ENCODE measurements at regions not wholly inside any gene's neighbourhood (a gene's known extent, or its start where the extent isn't known, plus 50 kb on each side); places are given as distances from the start of the nearest gene placed in this dataset.

DNA sequence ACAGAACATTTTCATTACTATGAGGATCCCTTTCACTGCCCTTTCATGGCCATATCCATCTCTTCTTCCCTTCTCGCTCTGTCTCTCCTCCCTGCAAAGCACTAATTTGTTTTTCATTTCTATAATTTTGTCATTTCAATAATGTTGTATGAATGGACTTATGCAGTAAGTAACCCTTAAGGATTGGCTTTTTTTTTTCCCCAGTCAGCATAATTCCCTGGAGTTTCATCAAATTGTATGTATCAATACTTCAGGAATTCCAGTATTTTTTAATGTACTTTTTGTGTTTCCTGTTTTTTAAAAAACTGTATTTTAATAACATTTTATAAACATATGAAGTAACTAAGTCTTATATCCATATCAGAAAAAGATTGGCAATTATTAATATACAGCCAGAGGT lies 1016.0 kb upstream of the SEMA6D start:
- Histone ChIP-seq H3K36me3 (ENCODE audit: insufficient read depth, low read length) (no peaks in the 10 kb centered on the region), H3K27me3 (ENCODE audit: insufficient read depth, low read length, poor library complexity, severe bottlenecking) (no peaks in the 10 kb centered on the region), H3K27ac (ENCODE audit: low read depth, low read length) (no peak overlapping the region), H3K9me3 (ENCODE audit: low read length) (no peaks in the 10 kb centered on the region), H3K4me3 (ENCODE audit: low read length) (no peak overlapping the region), H3K4me1 (ENCODE audit: insufficient read depth, low read length) (no peaks in the 10 kb centered on the region)
- no peak overlapping the region for H3K27ac Mint-ChIP-seq
- ChIA-PET CTCF (no interaction called here), POLR2A (no interaction called here)
- DNase-seq, result no peak
- peaks cover 6 to 21% (median 12%) of the 10 kb centered on the region in 5 donors for H3K9me3 Mint-ChIP-seq
- no peaks in the 10 kb centered on the region for H3K4me1 Mint-ChIP-seq
- no peaks in the 10 kb centered on the region for H3K36me3 Mint-ChIP-seq
- H3K4me3 Mint-ChIP-seq, result no peak overlapping the region
- no peaks in the 10 kb centered on the region for H3K27me3 Mint-ChIP-seq

DNA sequence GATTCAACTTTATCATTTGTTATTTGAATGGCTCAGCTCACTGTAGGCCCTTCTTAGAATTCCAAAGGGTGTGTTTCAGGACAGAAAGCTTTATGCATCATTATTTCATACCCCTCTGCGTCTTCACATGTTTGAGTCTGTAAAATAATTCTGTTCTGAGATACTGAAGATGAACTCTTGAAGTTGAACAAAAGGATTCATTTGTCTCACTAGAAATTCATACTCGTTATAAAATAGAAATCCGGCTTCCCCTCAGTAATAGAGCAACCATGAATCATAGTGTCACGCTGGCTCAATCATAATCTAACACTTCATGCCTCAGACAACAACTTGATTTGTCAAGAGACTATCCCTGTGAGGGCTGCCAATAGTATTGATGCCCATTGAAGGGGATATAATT lies 1015.4 kb upstream of the SEMA6D start:
- H3K27me3 Mint-ChIP-seq, result no peaks in the 10 kb centered on the region
- Histone ChIP-seq H3K27ac (ENCODE audit: low read depth, low read length) (no peak overlapping the region), H3K4me1 (ENCODE audit: insufficient read depth, low read length) (no peaks in the 10 kb centered on the region), H3K36me3 (ENCODE audit: insufficient read depth, low read length) (no peaks in the 10 kb centered on the region), H3K4me3 (ENCODE audit: low read length) (no peak overlapping the region), H3K27me3 (ENCODE audit: insufficient read depth, low read length, poor library complexity, severe bottlenecking) (no peaks in the 10 kb centered on the region), H3K9me3 (ENCODE audit: low read length) (no peaks in the 10 kb centered on the region)
- H3K36me3 Mint-ChIP-seq, result no peaks in the 10 kb centered on the region
- H3K4me1 Mint-ChIP-seq, result no peaks in the 10 kb centered on the region
- POLR2A ChIA-PET, result no interaction called here
- H3K27ac Mint-ChIP-seq, result no peak overlapping the region
- H3K4me3 Mint-ChIP-seq, result no peak overlapping the region
- no peak for DNase-seq
- CTCF ChIA-PET, result no interaction called here
- H3K9me3 Mint-ChIP-seq, result peaks cover 6 to 21% (median 12%) of the 10 kb centered on the region in 5 donors

DNA sequence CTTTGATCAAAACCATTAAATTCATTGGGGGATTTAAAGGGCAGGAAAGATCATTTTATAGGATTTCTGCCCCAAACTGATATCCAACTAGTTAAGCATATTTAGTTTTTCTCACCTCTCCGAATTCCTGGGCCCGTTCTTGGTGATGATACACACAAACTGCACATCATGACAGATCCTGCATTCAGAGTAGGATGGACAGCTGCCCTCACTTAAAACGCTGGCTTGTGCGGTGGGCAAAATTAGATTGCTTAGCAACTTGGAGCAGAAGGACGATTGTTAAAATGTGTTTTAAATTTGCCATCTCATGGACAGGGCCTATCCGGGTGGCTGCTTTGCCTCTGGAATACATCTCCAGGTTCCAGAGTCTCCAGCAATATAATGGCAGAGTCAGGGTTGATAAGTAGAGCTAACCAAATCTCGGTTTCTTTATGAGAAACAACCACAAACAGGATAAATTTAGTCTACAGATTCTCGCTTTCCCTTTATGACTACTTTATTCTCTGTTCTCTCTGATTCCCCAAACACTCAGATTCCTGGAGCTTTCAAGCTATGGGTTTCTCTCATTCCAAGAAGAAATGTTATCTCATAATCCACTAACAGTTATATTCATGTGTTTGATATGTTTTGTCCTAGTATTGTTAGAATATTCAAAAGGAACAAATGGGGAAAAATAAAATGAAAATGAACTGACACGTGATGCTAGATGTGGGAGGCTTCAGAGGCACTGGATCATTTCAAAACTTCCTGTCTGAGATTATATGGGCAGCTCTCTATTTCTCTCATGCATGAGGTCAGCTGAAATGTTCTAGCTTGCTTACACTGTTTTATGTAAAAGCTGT lies 1014.1 kb upstream of the SEMA6D start:
- Histone ChIP-seq H3K36me3 (ENCODE audit: insufficient read depth, low read length) (no peaks in the 10 kb centered on the region), H3K4me1 (ENCODE audit: insufficient read depth, low read length) (no peaks in the 10 kb centered on the region), H3K9me3 (ENCODE audit: low read length) (no peaks in the 10 kb centered on the region), H3K27ac (ENCODE audit: low read depth, low read length) (no peak overlapping the region), H3K4me3 (ENCODE audit: low read length) (no peak overlapping the region), H3K27me3 (ENCODE audit: insufficient read depth, low read length, poor library complexity, severe bottlenecking) (no peaks in the 10 kb centered on the region)
- ChIA-PET POLR2A (no interaction called here), CTCF (no interaction called here)
- Mint-ChIP-seq H3K27ac (no peak overlapping the region), H3K4me3 (no peak overlapping the region), H3K4me1 (no peaks in the 10 kb centered on the region), H3K9me3 (peaks cover 7 to 22% (median 16%) of the 10 kb centered on the region in 5 donors), H3K36me3 (no peaks in the 10 kb centered on the region), H3K27me3 (no peaks in the 10 kb centered on the region)
- no peak for DNase-seq

GRCh38 chr15:46703871-46704637 lies 1013.3 kb upstream of the SEMA6D start:
- Histone ChIP-seq H3K4me1 (ENCODE audit: insufficient read depth, low read length) (no peaks in the 10 kb centered on the region), H3K4me3 (ENCODE audit: low read length) (no peak overlapping the region), H3K36me3 (ENCODE audit: insufficient read depth, low read length) (no peaks in the 10 kb centered on the region), H3K9me3 (ENCODE audit: low read length) (no peaks in the 10 kb centered on the region), H3K27ac (ENCODE audit: low read depth, low read length) (no peak overlapping the region), H3K27me3 (ENCODE audit: insufficient read depth, low read length, poor library complexity, severe bottlenecking) (no peaks in the 10 kb centered on the region)
- Mint-ChIP-seq H3K4me1 (no peaks in the 10 kb centered on the region), H3K9me3 (peaks cover 7 to 26% (median 17%) of the 10 kb centered on the region in 5 donors), H3K36me3 (no peaks in the 10 kb centered on the region), H3K27ac (no peak overlapping the region), H3K27me3 (no peaks in the 10 kb centered on the region), H3K4me3 (no peak overlapping the region)
- ChIA-PET POLR2A (no interaction called here), CTCF (no interaction called here)
- no peak for DNase-seq

GRCh38 chr15:46707452-46707851 lies 1009.9 kb upstream of the SEMA6D start:
- CTCF ChIA-PET, result no interaction called here
- Mint-ChIP-seq H3K4me1 (no peaks in the 10 kb centered on the region), H3K36me3 (no peaks in the 10 kb centered on the region)

GRCh38 chr15:46708226-46708625 lies 1009.1 kb upstream of the SEMA6D start:
- Histone ChIP-seq H3K4me1 (ENCODE audit: insufficient read depth, low read length) (no peaks in the 10 kb centered on the region), H3K9me3 (ENCODE audit: low read length) (no peaks in the 10 kb centered on the region), H3K4me3 (ENCODE audit: low read length) (no peak overlapping the region), H3K36me3 (ENCODE audit: insufficient read depth, low read length) (no peaks in the 10 kb centered on the region), H3K27ac (ENCODE audit: low read depth, low read length) (no peak overlapping the region), H3K27me3 (ENCODE audit: insufficient read depth, low read length, poor library complexity, severe bottlenecking) (no peaks in the 10 kb centered on the region)
- Mint-ChIP-seq H3K4me3 (no peak overlapping the region), H3K36me3 (no peaks in the 10 kb centered on the region), H3K27me3 (no peaks in the 10 kb centered on the region), H3K9me3 (peaks cover 5 to 22% (median 14%) of the 10 kb centered on the region in 5 donors), H3K27ac (no peak overlapping the region), H3K4me1 (no peaks in the 10 kb centered on the region)
- ChIA-PET CTCF (no interaction called here), POLR2A (no interaction called here)
- no peak for DNase-seq

More at GRCh38 chr15:46707452-46707851, 1009.9 kb upstream of the SEMA6D start:
- H3K4me1 ChIP-seq (ENCODE audit: insufficient read depth, low read length), result no peaks in the 10 kb centered on the region
- no peak overlapping the region for H3K4me3 ChIP-seq (ENCODE audit: low read length)
- no peaks in the 10 kb centered on the region for H3K27me3 ChIP-seq (ENCODE audit: insufficient read depth, low read length, poor library complexity, severe bottlenecking)
- H3K36me3 ChIP-seq (ENCODE audit: insufficient read depth, low read length), result no peaks in the 10 kb centered on the region
- POLR2A ChIA-PET, result no interaction called here
- no peak for DNase-seq
- Mint-ChIP-seq H3K27me3 (no peaks in the 10 kb centered on the region), H3K4me3 (no peak overlapping the region), H3K27ac (no peak overlapping the region), H3K9me3 (peaks cover 6 to 22% (median 14%) of the 10 kb centered on the region in 5 donors)
- H3K9me3 ChIP-seq (ENCODE audit: low read length), result no peaks in the 10 kb centered on the region
- no peak overlapping the region for H3K27ac ChIP-seq (ENCODE audit: low read depth, low read length)

DNA sequence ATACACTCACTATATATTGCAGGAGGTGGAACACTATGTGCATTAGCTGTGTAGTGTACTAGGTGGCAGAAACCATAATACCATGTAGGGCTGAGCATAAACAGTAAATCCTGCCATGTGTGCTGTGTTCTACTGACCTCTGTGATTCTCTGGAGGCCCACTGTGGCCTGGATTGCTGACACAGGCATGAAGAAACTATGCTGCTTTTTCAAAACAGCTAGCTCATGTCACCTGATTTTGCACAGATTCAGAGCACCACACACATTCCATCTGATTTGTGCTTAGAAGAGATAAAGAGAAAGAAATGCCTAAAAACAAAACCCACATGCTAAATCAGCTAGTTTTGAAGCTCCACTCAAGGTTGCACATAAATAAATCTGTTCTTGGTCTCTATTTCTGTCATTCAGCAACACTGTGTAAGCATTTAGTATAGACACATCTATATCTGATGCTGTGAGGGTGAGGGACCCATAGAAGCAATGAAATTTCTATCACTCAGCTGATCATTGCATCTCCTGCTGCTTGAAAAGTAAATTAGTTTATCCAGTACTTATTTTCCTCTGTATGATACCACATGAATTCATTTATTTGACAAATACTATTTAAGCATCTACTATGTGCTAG lies 1007.7 kb upstream of the SEMA6D start:
- ChIA-PET POLR2A (no interaction called here), CTCF (no interaction called here)
- Mint-ChIP-seq H3K4me3 (no peak overlapping the region), H3K27me3 (no peaks in the 10 kb centered on the region), H3K27ac (no peak overlapping the region), H3K36me3 (no peaks in the 10 kb centered on the region), H3K4me1 (no peaks in the 10 kb centered on the region), H3K9me3 (peaks cover 5 to 29% (median 11%) of the 10 kb centered on the region in 5 donors)
- Histone ChIP-seq H3K4me3 (ENCODE audit: low read length) (no peak overlapping the region), H3K36me3 (ENCODE audit: insufficient read depth, low read length) (no peaks in the 10 kb centered on the region), H3K27ac (ENCODE audit: low read depth, low read length) (no peak overlapping the region), H3K4me1 (ENCODE audit: insufficient read depth, low read length) (no peaks in the 10 kb centered on the region), H3K9me3 (ENCODE audit: low read length) (no peaks in the 10 kb centered on the region), H3K27me3 (ENCODE audit: insufficient read depth, low read length, poor library complexity, severe bottlenecking) (no peaks in the 10 kb centered on the region)
- DNase-seq, result no peak

- Mint-ChIP-seq H3K9me3 (peaks cover 1 to 29% (median 8%) of the 10 kb centered on the region in 5 donors), H3K4me1 (no peaks in the 10 kb centered on the region), H3K4me3 (no peak overlapping the region), H3K36me3 (no peaks in the 10 kb centered on the region), H3K27ac (no peak overlapping the region), H3K27me3 (no peaks in the 10 kb centered on the region)
- H3K27ac ChIP-seq (ENCODE audit: low read depth, low read length), result no peak overlapping the region
- ChIA-PET CTCF (no interaction called here), POLR2A (no interaction called here)
- H3K4me3 ChIP-seq (ENCODE audit: low read length), result no peak overlapping the region
- no peaks in the 10 kb centered on the region for H3K27me3 ChIP-seq (ENCODE audit: insufficient read depth, low read length, poor library complexity, severe bottlenecking)
- no peaks in the 10 kb centered on the region for H3K36me3 ChIP-seq (ENCODE audit: insufficient read depth, low read length)
- H3K9me3 ChIP-seq (ENCODE audit: low read length), result no peaks in the 10 kb centered on the region
- no peak for DNase-seq
- H3K4me1 ChIP-seq (ENCODE audit: insufficient read depth, low read length), result no peaks in the 10 kb centered on the region
Observed at GRCh38 chr15:46710401-46710960, 1006.8 kb upstream of the SEMA6D start.

All from CD8-positive, alpha-beta memory T cell (primary cell).